Retinal pigment epithelial cell (primary cell): ENCODE measurements at regions not wholly inside any gene's neighbourhood (a gene's known extent, or its start where the extent isn't known, plus 50 kb on each side); places are given as distances from the start of the nearest gene placed in this dataset.

Experiments used
- DNase-seq: peaks from one replicate; pipeline ENCODE4 v3.0.0-alpha.2; 2010; ENCODE audit warnings: low read depth
- H3K4me3 ChIP-seq: 2 replicates; pipeline ENCODE4 v1.5.1; 2011; ENCODE audit warnings: mild to moderate bottlenecking, low read length, control low read depth, moderate library complexity
- TF ChIP-seq, protein P1 (sequence below): conservative IDR thresholded peaks from 2 replicates; pipeline ENCODE4 v1.5.1; 2011; ENCODE audit warnings: low read depth, low read length, control low read depth, inconsistent platforms

- no peak overlapping the region for H3K4me3 ChIP-seq
- TF ChIP-seq, protein P1, sequence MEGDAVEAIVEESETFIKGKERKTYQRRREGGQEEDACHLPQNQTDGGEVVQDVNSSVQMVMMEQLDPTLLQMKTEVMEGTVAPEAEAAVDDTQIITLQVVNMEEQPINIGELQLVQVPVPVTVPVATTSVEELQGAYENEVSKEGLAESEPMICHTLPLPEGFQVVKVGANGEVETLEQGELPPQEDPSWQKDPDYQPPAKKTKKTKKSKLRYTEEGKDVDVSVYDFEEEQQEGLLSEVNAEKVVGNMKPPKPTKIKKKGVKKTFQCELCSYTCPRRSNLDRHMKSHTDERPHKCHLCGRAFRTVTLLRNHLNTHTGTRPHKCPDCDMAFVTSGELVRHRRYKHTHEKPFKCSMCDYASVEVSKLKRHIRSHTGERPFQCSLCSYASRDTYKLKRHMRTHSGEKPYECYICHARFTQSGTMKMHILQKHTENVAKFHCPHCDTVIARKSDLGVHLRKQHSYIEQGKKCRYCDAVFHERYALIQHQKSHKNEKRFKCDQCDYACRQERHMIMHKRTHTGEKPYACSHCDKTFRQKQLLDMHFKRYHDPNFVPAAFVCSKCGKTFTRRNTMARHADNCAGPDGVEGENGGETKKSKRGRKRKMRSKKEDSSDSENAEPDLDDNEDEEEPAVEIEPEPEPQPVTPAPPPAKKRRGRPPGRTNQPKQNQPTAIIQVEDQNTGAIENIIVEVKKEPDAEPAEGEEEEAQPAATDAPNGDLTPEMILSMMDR, result no peak
- no peak for DNase-seq
Observed at GRCh38 chr6:74100719-74101287, 404.8 kb downstream of the CD109 start.

DNA sequence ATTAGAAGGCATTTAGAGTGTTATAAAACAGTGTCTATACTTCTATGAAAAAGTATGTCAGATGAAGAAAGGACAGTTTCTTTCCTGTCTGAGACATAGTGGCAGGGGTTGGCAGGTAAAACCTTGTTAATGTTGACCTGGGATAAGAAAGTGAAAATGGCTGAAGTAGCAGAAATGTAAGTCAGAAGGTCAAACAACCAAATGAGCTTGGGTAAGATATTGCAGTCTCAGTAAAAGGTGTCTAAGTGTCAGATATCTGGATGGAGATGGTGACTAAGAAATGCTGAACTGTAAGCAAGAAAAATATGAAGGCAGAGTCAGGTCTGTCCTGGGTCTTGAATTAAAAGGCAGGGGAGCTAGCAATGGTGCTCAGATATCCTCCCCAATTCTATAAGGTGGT lies 400.3 kb downstream of the CD109 start:
- TF ChIP-seq, protein P1, result no peak
- DNase-seq, result no peak
- H3K4me3 ChIP-seq, result no peak overlapping the region

- no peak overlapping the region for H3K4me3 ChIP-seq
- TF ChIP-seq, protein P1, result no peak
Observed at GRCh38 chr6:74093361-74093760, 397.4 kb downstream of the CD109 start.

GRCh38 chr6:74091794-74092157 lies 395.8 kb downstream of the CD109 start:
- DNase-seq, result no peak
- H3K4me3 ChIP-seq, result no peak overlapping the region
- TF ChIP-seq, protein P1, result no peak

More at GRCh38 chr6:74093361-74093760, 397.4 kb downstream of the CD109 start:
- DNase-seq, result no peak

- H3K4me3 ChIP-seq, result no peak overlapping the region
- no peak for DNase-seq
- TF ChIP-seq, protein P1, result peak; percentile 71
Observed at GRCh38 chr6:74091136-74091793, 395.3 kb downstream of the CD109 start.

GRCh38 chr6:74087899-74088298 lies 391.9 kb downstream of the CD109 start:
- DNase-seq, result no peak
- TF ChIP-seq, protein P1, result no peak
- no peak overlapping the region for H3K4me3 ChIP-seq

GRCh38 chr6:74075896-74076295 lies 379.9 kb downstream of the CD109 start:
- TF ChIP-seq, protein P1, result no peak
- H3K4me3 ChIP-seq, result no peak overlapping the region
- no peak for DNase-seq
